ENCODE measurements at regions not wholly inside any gene's neighbourhood (a gene's known extent, or its start where the extent isn't known, plus 50 kb on each side); places are given as distances from the start of the nearest gene placed in this dataset.

DNA sequence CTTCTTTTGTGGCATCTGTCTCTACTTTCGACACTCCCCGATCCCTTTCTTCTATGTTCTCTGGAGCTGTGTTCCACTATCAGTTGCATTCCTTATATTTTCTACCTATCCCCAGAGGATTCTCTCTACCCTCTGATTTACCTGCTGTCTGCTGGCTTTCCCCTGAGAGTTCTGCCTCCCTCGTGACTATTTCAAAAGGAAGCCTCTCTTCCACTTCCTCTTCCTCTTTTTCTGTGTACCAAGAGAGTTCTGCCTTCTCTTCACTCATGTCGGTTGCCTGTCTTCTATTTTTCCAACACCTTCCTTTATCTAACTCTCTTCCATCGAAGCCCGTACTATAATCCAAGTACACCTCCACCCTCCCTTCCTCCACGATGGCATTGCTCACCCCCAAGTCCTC is 631.7 kb downstream of the SMARCA1 start:
- intact Hi-C loops (cut with DNase I) = no loop called here
- TF ChIP-seq POLR2A (IDR thresholded peaks at IDR 0.05) (no peak), CTCF (IDR thresholded peaks at IDR 0.05) (no peak)
- no peaks in the 10 kb centered on the region for H3K9me3 ChIP-seq

DNA sequence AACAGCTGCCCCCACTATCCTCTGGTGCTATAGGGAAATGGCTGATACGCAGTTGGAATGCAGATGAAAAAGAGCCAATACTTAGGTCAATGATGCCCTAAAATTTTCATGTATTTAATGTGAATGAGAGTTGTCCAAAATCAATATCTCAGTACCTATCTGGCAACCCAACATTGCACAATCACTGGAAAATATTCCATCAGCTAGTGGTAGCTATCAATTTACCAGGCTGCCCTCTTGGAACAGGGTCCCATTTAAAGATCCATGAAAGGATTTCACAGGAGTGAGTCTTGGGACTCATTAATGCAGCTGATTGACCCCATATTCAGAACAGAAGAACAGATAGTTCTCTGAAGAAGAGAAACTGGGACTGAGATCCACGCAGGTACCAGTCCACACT is 638.9 kb downstream of the SMARCA1 start:
- 68 to 97% (median 90%) methylated on average over 2 of the region's 2 CpGs for WGBS, 4 donors
- intact Hi-C loops (cut with DNase I) = no loop called here

More for the DNA sequence above, 631.7 kb downstream of the SMARCA1 start:
- H3K4me3 ChIP-seq = no peak overlapping the region
- H3K27me3 ChIP-seq = no peaks in the 10 kb centered on the region
- DNase-seq (no peak), ATAC-seq (no peak)
- 71 to 79% (median 72%) methylated on average over 7 of the region's 7 CpGs for WGBS, 4 donors
- no peaks in the 10 kb centered on the region for H3K4me1 ChIP-seq
- no peaks in the 10 kb centered on the region for H3K36me3 ChIP-seq
- no peak overlapping the region for H3K27ac ChIP-seq

DNA sequence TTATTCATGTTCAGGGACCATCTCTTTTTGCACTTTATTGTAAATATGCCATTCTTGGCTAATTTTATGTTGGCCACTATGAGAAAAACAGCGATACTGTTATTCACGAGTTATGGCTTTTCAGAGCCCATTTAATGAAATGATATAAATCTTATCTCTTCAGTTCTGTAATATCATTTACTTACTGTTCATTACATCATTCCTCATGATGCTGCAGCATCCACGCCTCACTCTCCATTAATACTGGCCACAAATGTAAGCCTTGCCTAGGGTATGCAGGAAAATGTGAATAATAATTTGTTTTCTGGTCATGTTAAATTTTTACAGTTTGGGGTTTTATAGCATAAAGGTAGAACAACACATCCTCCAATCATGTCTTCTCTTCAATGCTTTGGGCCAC is 639.6 kb downstream of the SMARCA1 start:
- Histone ChIP-seq H3K27me3 (no peaks in the 10 kb centered on the region), H3K36me3 (no peaks in the 10 kb centered on the region), H3K27ac (no peak overlapping the region), H3K9me3 (no peaks in the 10 kb centered on the region), H3K4me3 (no peak overlapping the region), H3K4me1 (no peaks in the 10 kb centered on the region)
- ATAC-seq = no peak
- 64 to 94% (median 82%) methylated on average over 3 of the region's 3 CpGs for WGBS, 4 donors
- no peak for DNase-seq
- intact Hi-C loops (cut with DNase I) = no loop called here
- TF ChIP-seq CTCF (IDR thresholded peaks at IDR 0.05) = no peak

More for the DNA sequence above, 638.9 kb downstream of the SMARCA1 start:
- H3K9me3 ChIP-seq = no peaks in the 10 kb centered on the region
- H3K4me3 ChIP-seq = no peak overlapping the region
- ATAC-seq (no peak), DNase-seq (no peak)
- TF ChIP-seq POLR2A (IDR thresholded peaks at IDR 0.05) (no peak), CTCF (IDR thresholded peaks at IDR 0.05) (no peak)
- no peaks in the 10 kb centered on the region for H3K27me3 ChIP-seq
- no peaks in the 10 kb centered on the region for H3K36me3 ChIP-seq
- no peaks in the 10 kb centered on the region for H3K4me1 ChIP-seq
- no peak overlapping the region for H3K27ac ChIP-seq

DNA sequence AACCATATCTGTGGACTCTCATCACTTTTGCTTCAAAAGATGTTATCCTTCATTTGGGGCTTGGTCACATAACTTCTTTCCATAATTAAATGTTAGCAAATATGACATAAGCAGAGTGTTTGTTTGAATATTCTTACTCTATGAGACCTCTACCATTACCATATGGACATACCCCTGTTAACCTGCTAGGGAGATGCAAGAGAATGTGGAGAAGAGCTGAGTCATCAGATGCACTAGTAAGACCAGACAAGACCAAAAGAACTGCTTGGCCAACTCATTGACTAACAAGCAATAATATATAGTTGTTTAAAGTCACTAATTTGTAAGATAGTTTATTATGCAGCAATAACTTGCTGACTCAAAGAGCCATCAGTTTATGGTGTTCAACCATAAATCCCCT is 652.9 kb downstream of the SMARCA1 start:
- H3K36me3 ChIP-seq = no peaks in the 10 kb centered on the region
- no peaks in the 10 kb centered on the region for H3K4me1 ChIP-seq
- ATAC-seq = no peak
- intact Hi-C loops (cut with DNase I) = no loop called here
- no peak overlapping the region for H3K4me3 ChIP-seq
- DNase-seq = no peak
- no peaks in the 10 kb centered on the region for H3K9me3 ChIP-seq
- TF ChIP-seq POLR2A (IDR thresholded peaks at IDR 0.05) (no peak), CTCF (IDR thresholded peaks at IDR 0.05) (no peak)
- H3K27me3 ChIP-seq = no peaks in the 10 kb centered on the region
- no peak overlapping the region for H3K27ac ChIP-seq

Data from heart left ventricle (tissue), 16 donors.